Natural killer cell treated with Interleukin-12 subunit alpha and Interleukin-12 subunit beta and Interleukin-15 and Interleukin-18, amount 100 ng/mL, for 72 hours (primary cell): ENCODE measurements at regions not wholly inside any gene's neighbourhood (a gene's known extent, or its start where the extent isn't known, plus 50 kb on each side); places are given as distances from the start of the nearest gene placed in this dataset.
"Not testable (repeated sequence)": the region's sequence is repeated elsewhere in the genome, so short reads cannot be mapped to it uniquely, and the experiment has no call there.

ENCODE experiments used
- ATAC-seq, 2 donors: fragments of 150-1000 bp; cut with Tn5 transposase in 1 of 2; sonication (Bioruptor Pico), chemical (Tn5 transposase) in 1 of 2; 2 replicates each; pipeline ENCODE4 v1.10.0; 2021
- DNase-seq: peaks from one replicate; pipeline ENCODE4 v3.0.0; 2022; ENCODE audit warnings: low spot score
- H3K27ac Mint-ChIP-seq, 2 donors: 1 replicate in 1 of 2; 2 replicates in 1 of 2; pipeline ENCODE4 v1.8.0; 2022; ENCODE audit warnings: mixed read lengths in 2 of 2, mild to moderate bottlenecking in 1 of 2, moderate library complexity in 1 of 2
- H3K27me3 Mint-ChIP-seq, 2 donors: 1 replicate in 1 of 2; 2 replicates in 1 of 2; pipeline ENCODE4 v1.8.0; 2022; ENCODE audit warnings: mixed read lengths in 2 of 2
- H3K36me3 Mint-ChIP-seq: one replicate; pipeline ENCODE4 v1.8.0; 2022; ENCODE audit warnings: mixed read lengths
- H3K4me1 Mint-ChIP-seq, 2 donors: 1 replicate in 1 of 2; 2 replicates in 1 of 2; pipeline ENCODE4 v1.8.0; 2022; ENCODE audit warnings: low read depth in 2 of 2, mixed read lengths in 2 of 2, mild to moderate bottlenecking in 1 of 2
- H3K4me3 Mint-ChIP-seq: one replicate; pipeline ENCODE4 v1.8.0; 2022; ENCODE audit warnings: mixed read lengths
- H3K9me3 Mint-ChIP-seq: 2 replicates; pipeline ENCODE4 v1.8.0; 2022; ENCODE audit warnings: mixed read lengths

- ATAC-seq = no peak
- H3K4me1 Mint-ChIP-seq = no peaks in the 10 kb centered on the region
- H3K27me3 Mint-ChIP-seq = no peaks in the 10 kb centered on the region
These were observed 583.3 kb downstream of the DIPK2A start for GRCh38 chr3:144554889-144555288.

GRCh38 chr3:144556392-144556791 lies 584.8 kb downstream of the DIPK2A start:
- DNase-seq (no peak), ATAC-seq (no peak)
- Mint-ChIP-seq H3K9me3 (peaks cover 8% of the 10 kb centered on the region), H3K27ac (no peak overlapping the region), H3K36me3 (no peaks in the 10 kb centered on the region), H3K27me3 (no peaks in the 10 kb centered on the region), H3K4me1 (no peaks in the 10 kb centered on the region), H3K4me3 (no peak overlapping the region)

More at GRCh38 chr3:144554889-144555288, 583.3 kb downstream of the DIPK2A start:
- no peaks in the 10 kb centered on the region for H3K36me3 Mint-ChIP-seq
- DNase-seq = no peak
- H3K9me3 Mint-ChIP-seq = peaks cover 3% of the 10 kb centered on the region
- no peak overlapping the region for H3K27ac Mint-ChIP-seq
- H3K4me3 Mint-ChIP-seq = no peak overlapping the region

GRCh38 chr3:144557515-144557914 lies 585.9 kb downstream of the DIPK2A start:
- ATAC-seq (no peak), DNase-seq (no peak)
- Mint-ChIP-seq H3K36me3 (no peaks in the 10 kb centered on the region), H3K27ac (no peak overlapping the region), H3K27me3 (no peaks in the 10 kb centered on the region), H3K4me3 (no peak overlapping the region), H3K9me3 (peaks cover 4% of the 10 kb centered on the region), H3K4me1 (no peaks in the 10 kb centered on the region)

GRCh38 chr3:144564011-144564410 lies 592.4 kb downstream of the DIPK2A start:
- H3K4me3 Mint-ChIP-seq = no peak overlapping the region
- H3K27me3 Mint-ChIP-seq = no peaks in the 10 kb centered on the region
- no peaks in the 10 kb centered on the region for H3K4me1 Mint-ChIP-seq
- DNase-seq (no peak), ATAC-seq (no peak)
- H3K9me3 Mint-ChIP-seq = peaks cover 19% of the 10 kb centered on the region
- no peaks in the 10 kb centered on the region for H3K36me3 Mint-ChIP-seq
- no peak overlapping the region for H3K27ac Mint-ChIP-seq

- Mint-ChIP-seq H3K4me3 (no peak overlapping the region), H3K9me3 (peaks cover 18% of the 10 kb centered on the region), H3K27ac (no peak overlapping the region), H3K4me1 (no peaks in the 10 kb centered on the region), H3K27me3 (no peaks in the 10 kb centered on the region), H3K36me3 (no peaks in the 10 kb centered on the region)
- ATAC-seq (no peak), DNase-seq (no peak)
These were observed 594.7 kb downstream of the DIPK2A start for GRCh38 chr3:144566320-144566719.

GRCh38 chr3:144569651-144570050 lies 598.0 kb downstream of the DIPK2A start:
- Mint-ChIP-seq H3K36me3 (no peaks in the 10 kb centered on the region), H3K27ac (no peak overlapping the region), H3K27me3 (no peaks in the 10 kb centered on the region), H3K4me1 (no peaks in the 10 kb centered on the region), H3K4me3 (no peak overlapping the region), H3K9me3 (peaks cover 28% of the 10 kb centered on the region)
- DNase-seq (no peak), ATAC-seq (no peak)

- peaks cover 14% of the 10 kb centered on the region for H3K9me3 Mint-ChIP-seq
- DNase-seq = no peak
- no peak for ATAC-seq
- H3K4me1 Mint-ChIP-seq = no peaks in the 10 kb centered on the region
- H3K4me3 Mint-ChIP-seq = no peak overlapping the region
- no peaks in the 10 kb centered on the region for H3K27me3 Mint-ChIP-seq
- H3K27ac Mint-ChIP-seq = no peak overlapping the region
- H3K36me3 Mint-ChIP-seq = no peaks in the 10 kb centered on the region
These were observed 612.2 kb downstream of the DIPK2A start for GRCh38 chr3:144583871-144584270.

- no peak overlapping the region for H3K4me3 Mint-ChIP-seq
- H3K27me3 Mint-ChIP-seq = no peaks in the 10 kb centered on the region
- ATAC-seq (no peak), DNase-seq (no peak)
- H3K36me3 Mint-ChIP-seq = no peaks in the 10 kb centered on the region
- H3K9me3 Mint-ChIP-seq = peaks cover 11% of the 10 kb centered on the region
- H3K4me1 Mint-ChIP-seq = no peaks in the 10 kb centered on the region
- H3K27ac Mint-ChIP-seq = no peak overlapping the region
These were observed 613.8 kb downstream of the DIPK2A start for GRCh38 chr3:144585408-144585807.

- DNase-seq (no peak), ATAC-seq (no peak)
- peaks cover 5% of the 10 kb centered on the region for H3K9me3 Mint-ChIP-seq
- no peak overlapping the region for H3K4me3 Mint-ChIP-seq
- no peaks in the 10 kb centered on the region for H3K4me1 Mint-ChIP-seq
- H3K27ac Mint-ChIP-seq = no peak overlapping the region
- H3K27me3 Mint-ChIP-seq = no peaks in the 10 kb centered on the region
- no peaks in the 10 kb centered on the region for H3K36me3 Mint-ChIP-seq
These were observed 614.3 kb downstream of the DIPK2A start for GRCh38 chr3:144585953-144586352.

GRCh38 chr3:144586382-144586781 lies 614.8 kb downstream of the DIPK2A start:
- H3K27ac Mint-ChIP-seq = no peak overlapping the region

GRCh38 chr3:144590854-144591253 lies 619.2 kb downstream of the DIPK2A start:
- Mint-ChIP-seq H3K4me1 (no peaks in the 10 kb centered on the region), H3K9me3 (peaks cover 6% of the 10 kb centered on the region), H3K27me3 (no peaks in the 10 kb centered on the region), H3K4me3 (no peak overlapping the region), H3K36me3 (no peaks in the 10 kb centered on the region), H3K27ac (no peak overlapping the region)
- DNase-seq = no peak
- no peak for ATAC-seq

More at GRCh38 chr3:144586382-144586781, 614.8 kb downstream of the DIPK2A start:
- Mint-ChIP-seq H3K4me1 (no peaks in the 10 kb centered on the region), H3K36me3 (no peaks in the 10 kb centered on the region), H3K9me3 (peaks cover 5% of the 10 kb centered on the region), H3K4me3 (no peak overlapping the region), H3K27me3 (no peaks in the 10 kb centered on the region)
- ATAC-seq = no peak
- no peak for DNase-seq

- Mint-ChIP-seq H3K27me3 (no peaks in the 10 kb centered on the region), H3K36me3 (no peaks in the 10 kb centered on the region), H3K4me1 (no peaks in the 10 kb centered on the region), H3K4me3 (no peak overlapping the region), H3K9me3 (peaks cover 8% of the 10 kb centered on the region), H3K27ac (no peak overlapping the region)
- no peak for DNase-seq
- no peak for ATAC-seq
These were observed 622.3 kb downstream of the DIPK2A start for GRCh38 chr3:144593881-144594280.

GRCh38 chr3:144620236-144620635 lies 648.6 kb downstream of the DIPK2A start:
- H3K4me3 Mint-ChIP-seq, H3K27me3 Mint-ChIP-seq, H3K4me1 Mint-ChIP-seq, DNase-seq, H3K27ac Mint-ChIP-seq, ATAC-seq: not testable (repeated sequence)
- Mint-ChIP-seq H3K36me3 (peaks cover 12% of the 10 kb centered on the region), H3K9me3 (peaks cover 14% of the 10 kb centered on the region)

- H3K27ac Mint-ChIP-seq = no peak overlapping the region
- peaks cover 6% of the 10 kb centered on the region for H3K36me3 Mint-ChIP-seq
- no peaks in the 10 kb centered on the region for H3K27me3 Mint-ChIP-seq
- DNase-seq (no peak), ATAC-seq (no peak)
- H3K4me3 Mint-ChIP-seq = no peak overlapping the region
- H3K9me3 Mint-ChIP-seq = peaks cover 13% of the 10 kb centered on the region
- no peaks in the 10 kb centered on the region for H3K4me1 Mint-ChIP-seq
These were observed 651.2 kb downstream of the DIPK2A start for GRCh38 chr3:144622845-144623244.

- Mint-ChIP-seq H3K27me3 (no peaks in the 10 kb centered on the region), H3K9me3 (peaks cover 9% of the 10 kb centered on the region), H3K4me3 (no peak overlapping the region), H3K36me3 (no peaks in the 10 kb centered on the region), H3K4me1 (no peaks in the 10 kb centered on the region), H3K27ac (no peak overlapping the region)
- DNase-seq = no peak
- ATAC-seq = no peak
These were observed 653.0 kb downstream of the DIPK2A start for GRCh38 chr3:144624656-144625055.
